GM19328 (cell line): ENCODE measurements at regions not wholly inside any gene's neighbourhood (a gene's known extent, or its start where the extent isn't known, plus 50 kb on each side); places are given as distances from the start of the nearest gene placed in this dataset.

Experiments
- ATAC-seq: cut with Tn5 transposase; IDR thresholded peaks from one replicate; pipeline ENCODE4 v1.9.1; 2021; ENCODE audit warnings: mild to moderate bottlenecking, moderate library complexity; ENCODE audit not compliant: unreplicated experiment

- ATAC-seq: no peak
Measured at GRCh38 chr2:5502385-5502784, 189.8 kb upstream of the SOX11 start.

- no peak for ATAC-seq
Measured at GRCh38 chr2:5504756-5505155, 187.4 kb upstream of the SOX11 start.

GRCh38 chr2:5507367-5507766 lies 184.8 kb upstream of the SOX11 start:
- ATAC-seq: no peak

DNA sequence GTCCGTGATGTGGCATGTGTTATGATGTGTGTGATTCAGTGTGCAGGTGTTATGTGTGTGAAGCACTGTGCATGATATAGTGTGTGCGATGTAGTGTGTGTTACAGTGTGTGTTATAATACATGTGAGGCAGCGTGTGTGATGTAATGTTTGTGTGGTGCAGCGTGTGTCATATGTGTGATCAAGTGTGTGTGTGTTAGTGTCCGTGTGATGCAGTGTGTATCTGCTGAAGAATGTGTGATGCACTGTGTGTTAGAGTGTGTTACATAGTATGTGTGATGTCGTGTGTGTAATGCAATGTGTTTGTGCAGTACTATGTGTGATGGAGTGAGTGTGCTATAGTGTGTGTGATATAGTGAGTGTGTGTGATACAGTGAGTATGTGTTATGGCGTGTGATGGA lies 182.8 kb upstream of the SOX11 start:
- no peak for ATAC-seq

- no peak for ATAC-seq
Measured at GRCh38 chr2:5510082-5510481, 182.1 kb upstream of the SOX11 start.

- no peak for ATAC-seq
Measured at GRCh38 chr2:5515693-5516092, 176.5 kb upstream of the SOX11 start.

GRCh38 chr2:5519286-5519685 lies 172.9 kb upstream of the SOX11 start:
- ATAC-seq: no peak

GRCh38 chr2:5520463-5520972 lies 171.7 kb upstream of the SOX11 start:
- no peak for ATAC-seq

DNA sequence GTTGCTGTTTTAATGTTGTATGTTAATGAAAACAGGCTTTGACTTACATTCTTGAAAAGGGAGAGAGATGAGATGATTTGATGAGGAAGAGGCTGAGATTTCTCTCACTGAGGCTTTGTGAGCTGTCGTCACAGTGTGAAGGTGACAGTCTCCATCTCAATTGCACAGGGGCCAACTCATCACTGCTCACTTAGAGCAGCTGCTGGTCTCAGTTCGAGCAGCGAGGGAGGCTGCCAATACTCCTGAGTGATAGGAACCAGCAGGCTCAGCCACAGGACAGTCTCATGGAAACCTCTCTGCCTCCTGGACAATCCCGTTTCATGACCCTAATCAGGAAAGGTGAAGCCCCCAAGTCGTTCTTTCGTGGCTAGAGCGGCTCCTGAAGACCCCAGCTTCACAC lies 170.7 kb upstream of the SOX11 start:
- no peak for ATAC-seq

GRCh38 chr2:5524551-5524950 lies 167.6 kb upstream of the SOX11 start:
- ATAC-seq: no peak

DNA sequence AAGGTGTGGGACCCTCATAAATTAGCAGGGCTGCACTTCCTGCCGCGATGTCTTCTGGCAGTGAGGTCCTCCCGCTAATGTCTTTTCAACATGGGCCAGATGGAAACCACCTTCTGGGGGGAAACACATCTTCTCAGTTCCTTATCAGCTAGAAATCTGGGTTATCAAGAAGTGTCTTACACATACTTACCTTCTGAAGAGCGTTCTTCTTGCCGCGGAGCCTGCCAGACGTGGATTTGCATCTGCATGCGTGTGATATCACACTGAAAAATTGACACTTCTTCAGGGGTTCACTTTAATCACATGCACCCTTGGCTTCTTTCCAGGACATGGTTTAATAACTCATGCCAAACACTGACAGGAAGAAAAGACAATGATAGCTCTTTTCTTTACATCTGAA lies 163.5 kb upstream of the SOX11 start:
- ATAC-seq: no peak

- no peak for ATAC-seq
Measured at GRCh38 chr2:5530011-5530696, 162.0 kb upstream of the SOX11 start.

DNA sequence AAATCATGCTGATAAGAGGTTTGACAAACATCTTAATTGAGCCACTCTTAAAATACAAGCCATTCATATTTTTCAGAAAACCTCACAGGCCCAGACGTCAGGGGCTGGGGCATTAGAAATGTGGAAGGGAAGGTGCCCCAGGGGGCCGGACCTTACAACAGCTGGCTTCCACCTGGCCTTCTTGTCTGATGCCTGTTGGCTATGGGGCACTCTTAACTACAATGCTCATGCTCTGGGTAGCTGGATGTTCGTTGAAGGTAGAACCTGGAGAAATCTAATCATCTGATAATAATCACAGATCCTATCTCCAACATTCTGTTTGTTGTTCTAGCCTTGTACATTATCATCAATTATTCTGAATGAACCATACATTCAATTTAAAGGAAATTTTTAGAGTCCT lies 156.9 kb upstream of the SOX11 start:
- ATAC-seq: no peak

DNA sequence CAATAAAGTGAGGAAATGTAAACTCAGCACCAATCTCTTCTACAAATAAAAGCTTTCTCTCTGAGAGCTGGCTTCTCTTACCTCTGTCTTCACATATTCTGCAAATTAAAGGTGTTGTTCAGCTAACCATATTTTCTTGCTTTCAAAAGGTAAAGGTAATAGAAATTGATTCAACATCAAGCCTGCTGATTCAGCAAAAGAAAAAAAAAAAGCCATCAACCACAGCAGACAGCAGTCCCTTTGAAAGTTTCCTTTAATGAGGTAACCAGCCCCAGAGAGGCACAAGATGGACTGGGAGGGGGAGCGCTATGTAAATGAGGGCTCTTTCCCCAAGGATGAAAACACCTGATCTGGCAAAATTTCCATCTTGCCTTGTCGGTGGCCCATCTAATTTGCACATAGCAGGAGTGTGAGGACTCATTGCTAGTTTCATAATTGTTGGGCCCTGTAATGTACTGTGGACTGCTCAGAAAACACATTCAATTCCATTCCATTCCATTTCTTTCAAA lies 154.9 kb upstream of the SOX11 start:
- ATAC-seq: no peak

GRCh38 chr2:5538313-5538712 lies 153.9 kb upstream of the SOX11 start:
- ATAC-seq: no peak

GRCh38 chr2:5538772-5539171 lies 153.4 kb upstream of the SOX11 start:
- ATAC-seq: no peak

GRCh38 chr2:5539282-5540165 lies 152.7 kb upstream of the SOX11 start:
- no peak for ATAC-seq

DNA sequence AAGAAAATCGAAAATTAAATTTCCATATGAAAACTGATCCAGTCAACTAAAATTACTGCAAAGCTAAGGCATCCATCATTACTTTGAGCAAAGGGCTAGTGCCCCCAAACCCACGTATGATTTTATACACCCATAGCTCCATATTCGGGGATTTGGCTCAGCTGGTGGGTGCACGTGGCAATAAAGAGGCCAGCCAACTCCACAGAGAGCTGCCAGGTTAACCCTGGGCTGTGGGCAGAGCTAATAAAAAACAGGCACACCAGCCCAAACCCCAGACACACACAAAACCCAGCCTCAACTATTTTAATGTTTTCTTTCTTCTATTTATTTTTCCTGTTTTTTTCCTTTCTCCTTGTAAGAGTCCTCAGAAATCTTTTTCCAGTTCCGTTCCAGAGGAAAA lies 151.3 kb upstream of the SOX11 start:
- no peak for ATAC-seq

GRCh38 chr2:5544205-5544786 lies 147.9 kb upstream of the SOX11 start:
- ATAC-seq: no peak

DNA sequence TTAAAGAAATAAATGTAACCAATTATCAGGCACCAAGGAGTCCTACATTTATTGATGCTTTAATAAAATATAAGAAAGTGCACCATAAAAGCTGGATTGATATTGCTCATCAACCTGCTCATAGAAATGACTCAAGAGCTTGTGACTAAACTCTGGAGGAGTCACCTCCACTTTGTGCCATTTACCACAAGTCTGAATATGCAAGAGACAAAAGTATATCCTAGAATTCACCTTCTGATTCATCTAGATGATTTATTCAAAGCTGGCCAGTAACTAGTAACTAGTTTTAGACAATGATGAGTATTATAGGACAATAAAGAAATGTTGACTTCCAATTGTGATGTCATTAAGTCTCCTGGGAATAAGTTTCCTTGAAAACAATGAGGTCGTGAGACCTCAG lies 146.0 kb upstream of the SOX11 start:
- no peak for ATAC-seq

GRCh38 chr2:5548991-5549715 lies 143.0 kb upstream of the SOX11 start:
- ATAC-seq: no peak
